Keratinocyte (primary cell): ENCODE measurements at regions not wholly inside any gene's neighbourhood (a gene's known extent, or its start where the extent isn't known, plus 50 kb on each side); places are given as distances from the start of the nearest gene placed in this dataset.
"Not testable (repeated sequence)": the region's sequence is repeated elsewhere in the genome, so short reads cannot be mapped to it uniquely, and the experiment has no call there.

Source experiments
- DNase-seq: peaks from one replicate; pipeline ENCODE4 v3.0.0-alpha.2; 2011; ENCODE audit warnings: low read depth, missing footprints, low spot score
- FAIRE-seq: peaks from 2 replicates; lab custom pipeline; 2011; peaks lifted over from hg19 to GRCh38; lab: Jason Lieb, UNC
- H2AFZ ChIP-seq: 2 replicates; pipeline ENCODE4 v1.6.0; 2012; ENCODE audit warnings: low read length, control low read depth, inconsistent platforms; ENCODE audit not compliant: control insufficient read depth
- H3K27ac ChIP-seq: 2 replicates; pipeline ENCODE4 v1.5.1; 2011; ENCODE audit warnings: low read length; ENCODE audit not compliant: control insufficient read depth, insufficient read depth
- H3K27me3 ChIP-seq: 3 replicates; pipeline ENCODE4 v1.6.0; 2011; ENCODE audit warnings: low read length; ENCODE audit not compliant: control insufficient read depth, insufficient read depth; ENCODE audit errors: extremely low read depth
- H3K36me3 ChIP-seq, 2 experiments: 2 replicates in 1 of 2; 3 replicates in 1 of 2; pipeline ENCODE4 v1.5.1; 2011; ENCODE audit warnings: low read length in 2 of 2, mild to moderate bottlenecking in 1 of 2; ENCODE audit not compliant: control insufficient read depth in 2 of 2, insufficient read depth in 2 of 2; ENCODE audit errors: extremely low read depth in 1 of 2
- H3K4me1 ChIP-seq: 3 replicates; pipeline ENCODE4 v1.5.1; 2011; ENCODE audit warnings: low read length; ENCODE audit not compliant: control insufficient read depth, insufficient read depth; ENCODE audit errors: extremely low read depth
- H3K4me2 ChIP-seq: 3 replicates; pipeline ENCODE4 v1.6.0; 2011; ENCODE audit warnings: low read depth, low read length; ENCODE audit not compliant: control insufficient read depth, insufficient read depth; ENCODE audit errors: extremely low read depth
- H3K4me3 ChIP-seq, 3 experiments: fragments of 200-600 bp in 1 of 3; sonication (generic) in 1 of 3; 2 replicates in 2 of 3; 3 replicates in 1 of 3; pipeline ENCODE4 v1.5.1; 2011 to 2016; ENCODE audit warnings: low read length in 3 of 3, mild to moderate bottlenecking in 3 of 3, control low read depth in 2 of 3, inconsistent platforms in 1 of 3, low read depth in 1 of 3, mixed read lengths in 1 of 3, mixed run types in 1 of 3, moderate library complexity in 1 of 3; ENCODE audit not compliant: control insufficient read depth in 2 of 3, insufficient read depth in 2 of 3; ENCODE audit errors: extremely low read depth in 1 of 3
- H3K79me2 ChIP-seq: 2 replicates; pipeline ENCODE4 v1.6.0; 2012; ENCODE audit warnings: low read length; ENCODE audit not compliant: control insufficient read depth, insufficient read depth
- H3K9ac ChIP-seq: 3 replicates; pipeline ENCODE4 v1.6.0; 2011; ENCODE audit warnings: low read length; ENCODE audit not compliant: control insufficient read depth, insufficient read depth; ENCODE audit errors: extremely low read depth
- H3K9me1 ChIP-seq: 3 replicates; pipeline ENCODE4 v1.6.0; 2011; ENCODE audit warnings: low read length; ENCODE audit not compliant: control insufficient read depth, insufficient read depth; ENCODE audit errors: extremely low read depth
- H3K9me3 ChIP-seq: 2 replicates; pipeline ENCODE4 v1.5.1; 2012; ENCODE audit warnings: low read depth, low read length; ENCODE audit not compliant: control insufficient read depth
- H4K20me1 ChIP-seq: 3 replicates; pipeline ENCODE4 v1.6.0; 2011; ENCODE audit warnings: low read length; ENCODE audit not compliant: control insufficient read depth, insufficient read depth; ENCODE audit errors: extremely low read depth
- dilution Hi-C: fragments of 300-500 bp; cut with MboI; formaldehyde crosslinking; loops from one replicate; pipeline ENCODE4 v1.7.0; 2020; ENCODE audit warnings: low sequenced_read_pairs; ENCODE audit not compliant: extremely low pct_ligation_motif_present

DNA sequence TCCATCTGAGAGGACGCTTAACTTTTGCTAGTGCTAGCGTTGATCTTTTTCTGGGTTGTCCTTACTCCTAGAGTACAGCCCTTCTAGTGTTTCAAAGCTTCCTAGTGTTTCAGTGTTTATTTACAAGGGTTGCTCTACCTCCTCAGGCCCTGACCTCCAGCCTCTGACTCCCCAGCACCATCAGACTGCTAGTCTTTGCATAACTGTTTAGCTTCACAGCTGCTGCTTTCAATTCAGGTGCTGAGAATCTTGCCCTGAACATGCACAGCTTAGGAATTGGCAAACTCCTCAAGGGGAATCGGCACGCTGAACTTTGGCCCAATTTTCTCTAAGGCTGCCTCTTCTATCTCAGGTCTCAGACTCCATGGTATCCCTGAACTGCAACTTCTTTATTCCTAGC lies 52.9 kb downstream of the OR52B4 start:
- dilution Hi-C loops, H3K9ac ChIP-seq, H3K4me3 ChIP-seq, H3K27ac ChIP-seq, H3K9me3 ChIP-seq, H4K20me1 ChIP-seq, FAIRE-seq, H3K36me3 ChIP-seq, H3K27me3 ChIP-seq, H3K4me2 ChIP-seq, DNase-seq, H3K79me2 ChIP-seq, H2AFZ ChIP-seq, H3K9me1 ChIP-seq, H3K4me1 ChIP-seq: not testable (repeated sequence)

DNA sequence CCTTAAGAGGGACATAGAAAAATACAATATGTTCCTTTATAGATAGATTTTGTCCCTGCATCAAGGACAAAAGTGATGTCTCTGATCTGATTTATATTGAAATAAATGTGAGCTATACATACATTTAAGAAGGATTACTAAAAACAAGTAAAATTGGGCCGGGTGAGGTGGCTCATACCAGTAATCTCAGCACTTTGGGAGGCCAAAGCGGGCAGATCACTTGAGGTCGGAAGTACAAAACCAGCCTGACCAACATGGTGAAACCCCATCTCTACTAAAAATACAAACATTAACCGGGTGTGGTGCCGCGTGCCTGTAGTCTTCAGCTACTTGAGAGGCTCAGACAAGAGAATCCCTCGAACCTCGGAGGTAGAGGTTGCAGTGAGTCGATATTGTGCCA lies 91.0 kb downstream of the OR52B4 start:
- DNase-seq, dilution Hi-C loops, FAIRE-seq, H3K27ac ChIP-seq, H3K27me3 ChIP-seq, H3K9me1 ChIP-seq, H3K9me3 ChIP-seq, H3K9ac ChIP-seq, H3K4me3 ChIP-seq, H4K20me1 ChIP-seq, H2AFZ ChIP-seq, H3K4me2 ChIP-seq, H3K36me3 ChIP-seq, H3K79me2 ChIP-seq, H3K4me1 ChIP-seq: not testable (repeated sequence)

DNA sequence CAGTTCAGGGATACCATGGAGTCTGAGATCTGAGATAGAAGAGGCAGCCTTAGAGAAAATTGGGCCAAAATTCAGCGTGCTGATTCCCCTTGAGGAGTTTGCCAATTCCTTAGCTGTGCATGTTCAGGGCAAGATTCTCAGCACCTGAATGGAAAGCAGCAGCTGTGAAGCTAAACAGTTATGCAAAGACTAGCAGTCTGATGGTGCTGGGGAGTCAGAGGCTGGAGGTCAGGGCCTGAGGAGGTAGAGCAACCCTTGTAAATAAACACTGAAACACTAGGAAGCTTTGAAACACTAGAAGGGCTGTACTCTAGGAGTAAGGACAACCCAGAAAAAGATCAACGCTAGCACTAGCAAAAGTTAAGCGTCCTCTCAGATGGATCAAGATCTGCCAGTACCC lies 117.1 kb downstream of the OR52B4 start:
- dilution Hi-C loops, H3K27ac ChIP-seq, H3K79me2 ChIP-seq, H3K4me3 ChIP-seq, H3K36me3 ChIP-seq, FAIRE-seq, H3K27me3 ChIP-seq, H4K20me1 ChIP-seq, DNase-seq, H3K9me3 ChIP-seq, H3K9me1 ChIP-seq, H2AFZ ChIP-seq, H3K4me2 ChIP-seq, H3K9ac ChIP-seq, H3K4me1 ChIP-seq: not testable (repeated sequence)

DNA sequence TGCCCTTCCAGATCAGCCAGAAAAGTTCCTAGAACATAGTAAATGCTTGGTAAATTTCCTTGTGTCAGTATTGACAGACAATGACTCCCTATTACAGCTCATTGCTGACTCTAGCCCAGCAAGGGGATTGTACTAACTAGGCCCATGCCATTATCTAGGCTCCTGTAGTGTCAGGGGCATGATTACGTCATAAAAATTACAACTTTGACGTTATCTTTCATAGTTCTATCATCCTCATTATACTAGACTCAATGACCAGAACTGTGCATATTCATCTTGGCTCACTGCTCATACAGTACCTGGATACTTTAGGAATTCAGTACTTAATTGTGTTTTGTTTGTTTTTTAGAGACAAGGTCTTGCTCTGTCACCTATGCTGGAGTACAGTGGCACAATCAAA lies 118.7 kb downstream of the OR52B4 start:
- H3K36me3 ChIP-seq, dilution Hi-C loops, H3K27me3 ChIP-seq, H2AFZ ChIP-seq, H3K9me1 ChIP-seq, H3K9ac ChIP-seq, H3K9me3 ChIP-seq, H3K27ac ChIP-seq, H3K4me2 ChIP-seq, H3K79me2 ChIP-seq, H3K4me1 ChIP-seq, DNase-seq, H3K4me3 ChIP-seq, FAIRE-seq, H4K20me1 ChIP-seq: not testable (repeated sequence)

DNA sequence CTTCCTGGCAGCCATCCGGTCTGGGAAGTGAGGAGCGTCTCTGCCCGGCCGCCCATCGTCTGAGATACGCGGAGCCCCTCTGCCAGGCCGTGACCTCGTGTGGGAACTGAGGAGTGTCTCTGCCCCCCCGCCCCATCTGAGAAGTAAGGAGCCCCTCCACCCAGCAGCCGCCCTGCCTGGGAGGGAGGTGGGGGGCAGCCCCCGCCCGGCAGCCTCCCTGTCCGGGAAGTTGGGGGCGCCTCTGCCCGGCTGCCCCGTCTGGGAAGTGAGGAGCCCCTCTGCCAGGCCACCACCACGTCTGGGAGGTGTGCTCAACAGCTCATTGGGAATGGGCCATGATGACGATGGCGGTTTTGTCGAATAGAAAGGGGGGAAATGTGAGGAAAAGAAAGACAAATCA lies 130.4 kb downstream of the OR52B4 start:
- H3K27ac ChIP-seq, H3K27me3 ChIP-seq, H3K79me2 ChIP-seq, H2AFZ ChIP-seq, H4K20me1 ChIP-seq, DNase-seq, H3K4me2 ChIP-seq, H3K36me3 ChIP-seq, H3K9ac ChIP-seq, H3K9me3 ChIP-seq, H3K9me1 ChIP-seq, dilution Hi-C loops, FAIRE-seq, H3K4me3 ChIP-seq, H3K4me1 ChIP-seq: not testable (repeated sequence)
